ENCODE measurements at regions not wholly inside any gene's neighbourhood (a gene's known extent, or its start where the extent isn't known, plus 50 kb on each side); places are given as distances from the start of the nearest gene placed in this dataset.
A peak's percentile ranks its signal among the peaks of the same experiment; 100 is the strongest.

GRCh38 chr7:42742318-42742717 lies 169.6 kb downstream of the C7orf25 start:
- no peak for TF ChIP-seq CTCF (conservative IDR thresholded peaks at IDR 0.05)
- Mint-ChIP-seq H3K4me1 (ENCODE audit: unreplicated experiment) (peaks cover 22% of the 10 kb centered on the region), H3K4me3 (no peak overlapping the region), H3K9me3 (peaks cover 5% of the 10 kb centered on the region), H3K36me3 (no peaks in the 10 kb centered on the region), H3K27ac (no peak overlapping the region), H3K27me3 (no peaks in the 10 kb centered on the region)
- DNase-seq (ENCODE audit: extremely low spot score, unreplicated experiment): no peak

- Mint-ChIP-seq H3K4me3 (no peak overlapping the region), H3K27ac (no peak overlapping the region), H3K4me1 (ENCODE audit: unreplicated experiment) (peaks cover 12% of the 10 kb centered on the region), H3K9me3 (peaks cover 5% of the 10 kb centered on the region), H3K36me3 (no peaks in the 10 kb centered on the region), H3K27me3 (no peaks in the 10 kb centered on the region)
- no peak for TF ChIP-seq CTCF (conservative IDR thresholded peaks at IDR 0.05)
- no peak for DNase-seq (ENCODE audit: extremely low spot score, unreplicated experiment)
These were observed 171.5 kb downstream of the C7orf25 start for GRCh38 chr7:42740408-42740807.

- Mint-ChIP-seq H3K27me3 (no peaks in the 10 kb centered on the region), H3K4me3 (no peak overlapping the region)
These were observed 172.2 kb downstream of the C7orf25 start for GRCh38 chr7:42739638-42740037.

GRCh38 chr7:42736931-42737330 lies 174.9 kb downstream of the C7orf25 start:
- Mint-ChIP-seq H3K9me3 (peaks cover 5% of the 10 kb centered on the region), H3K4me1 (ENCODE audit: unreplicated experiment) (no peaks in the 10 kb centered on the region), H3K27me3 (no peaks in the 10 kb centered on the region), H3K4me3 (no peak overlapping the region), H3K27ac (no peak overlapping the region), H3K36me3 (no peaks in the 10 kb centered on the region)
- DNase-seq (ENCODE audit: extremely low spot score, unreplicated experiment): no peak
- peak; percentile 50 for TF ChIP-seq CTCF (conservative IDR thresholded peaks at IDR 0.05)

More at GRCh38 chr7:42739638-42740037, 172.2 kb downstream of the C7orf25 start:
- DNase-seq (ENCODE audit: extremely low spot score, unreplicated experiment): no peak
- TF ChIP-seq CTCF (conservative IDR thresholded peaks at IDR 0.05): no peak
- Mint-ChIP-seq H3K36me3 (no peaks in the 10 kb centered on the region), H3K4me1 (ENCODE audit: unreplicated experiment) (peaks cover 4% of the 10 kb centered on the region), H3K27ac (no peak overlapping the region), H3K9me3 (peaks cover 5% of the 10 kb centered on the region)

GRCh38 chr7:42735081-42735480 lies 176.8 kb downstream of the C7orf25 start:
- no peak for DNase-seq (ENCODE audit: extremely low spot score, unreplicated experiment)
- Mint-ChIP-seq H3K27ac (no peak overlapping the region), H3K4me3 (no peak overlapping the region), H3K36me3 (no peaks in the 10 kb centered on the region), H3K9me3 (peaks cover 5% of the 10 kb centered on the region), H3K4me1 (ENCODE audit: unreplicated experiment) (no peaks in the 10 kb centered on the region), H3K27me3 (no peaks in the 10 kb centered on the region)
- no peak for TF ChIP-seq CTCF (conservative IDR thresholded peaks at IDR 0.05)

GRCh38 chr7:42734568-42734967 lies 177.3 kb downstream of the C7orf25 start:
- no peak for DNase-seq (ENCODE audit: extremely low spot score, unreplicated experiment)
- H3K4me1 Mint-ChIP-seq (ENCODE audit: unreplicated experiment): no peaks in the 10 kb centered on the region
- no peak overlapping the region for H3K4me3 Mint-ChIP-seq
- no peak for TF ChIP-seq CTCF (conservative IDR thresholded peaks at IDR 0.05)
- no peaks in the 10 kb centered on the region for H3K36me3 Mint-ChIP-seq
- H3K27me3 Mint-ChIP-seq: no peaks in the 10 kb centered on the region
- peaks cover 5% of the 10 kb centered on the region for H3K9me3 Mint-ChIP-seq
- no peak overlapping the region for H3K27ac Mint-ChIP-seq
